ENCODE measurements at regions not wholly inside any gene's neighbourhood (a gene's known extent, or its start where the extent isn't known, plus 50 kb on each side); places are given as distances from the start of the nearest gene placed in this dataset.
"Not testable (repeated sequence)": the region's sequence is repeated elsewhere in the genome, so short reads cannot be mapped to it uniquely, and the experiment has no call there.

DNA sequence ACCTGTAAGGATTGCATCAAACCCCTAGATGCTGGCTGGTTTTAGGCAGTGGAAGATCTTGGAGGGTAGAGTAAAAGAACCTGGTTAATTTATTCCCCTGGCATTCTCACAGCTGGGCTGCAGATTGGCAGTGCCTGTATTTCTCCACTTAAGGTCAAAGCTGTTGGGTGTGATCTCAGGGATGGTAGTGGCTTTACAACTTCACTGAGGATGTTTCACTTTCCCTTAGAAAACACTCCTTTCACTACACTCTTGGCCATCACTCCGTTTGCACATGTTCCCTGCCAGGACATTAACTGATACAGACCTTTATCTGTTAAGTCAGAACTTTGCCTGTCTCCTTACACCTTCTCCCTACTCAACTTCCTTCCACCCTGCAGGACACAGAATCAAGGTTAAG, 779.1 kb upstream of the SEMA6D start:
- ATAC-seq: no peak
- peaks cover 13% of the 10 kb centered on the region for H3K9me3 Mint-ChIP-seq (ENCODE audit: low read depth)
- no peak overlapping the region for H3K27ac Mint-ChIP-seq
- DNase-seq: no peak
- no peaks in the 10 kb centered on the region for H3K4me1 Mint-ChIP-seq
- no peaks in the 10 kb centered on the region for H3K27me3 Mint-ChIP-seq
- H3K36me3 Mint-ChIP-seq: no peaks in the 10 kb centered on the region
- H3K4me3 Mint-ChIP-seq: no peak overlapping the region
- CTCF ChIA-PET: no interaction called here

DNA sequence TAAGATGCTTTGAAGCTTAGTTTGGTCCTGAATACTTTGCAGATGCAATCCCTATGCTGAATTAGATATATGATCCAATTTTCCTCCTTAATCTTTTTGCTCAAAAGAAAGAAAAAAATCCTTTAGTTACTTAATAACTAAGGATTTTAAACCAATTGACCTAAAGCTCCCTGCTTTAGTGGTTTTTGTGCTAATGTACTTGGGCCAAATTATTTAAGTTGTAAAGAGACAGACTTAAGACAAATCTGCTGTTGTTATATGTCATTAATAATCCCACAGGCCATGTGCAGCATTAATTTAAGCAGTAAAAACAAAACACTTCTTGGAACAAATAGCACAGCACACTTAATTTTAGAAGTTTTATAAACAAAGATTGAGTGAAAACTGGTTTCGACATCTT, 776.1 kb upstream of the SEMA6D start:
- Mint-ChIP-seq H3K9me3 (ENCODE audit: low read depth) (peaks cover 16% of the 10 kb centered on the region), H3K36me3 (no peaks in the 10 kb centered on the region), H3K4me3 (no peak overlapping the region), H3K4me1 (no peaks in the 10 kb centered on the region), H3K27ac (no peak overlapping the region), H3K27me3 (no peaks in the 10 kb centered on the region)
- ATAC-seq (no peak), DNase-seq (no peak)
- CTCF ChIA-PET: no interaction called here

DNA sequence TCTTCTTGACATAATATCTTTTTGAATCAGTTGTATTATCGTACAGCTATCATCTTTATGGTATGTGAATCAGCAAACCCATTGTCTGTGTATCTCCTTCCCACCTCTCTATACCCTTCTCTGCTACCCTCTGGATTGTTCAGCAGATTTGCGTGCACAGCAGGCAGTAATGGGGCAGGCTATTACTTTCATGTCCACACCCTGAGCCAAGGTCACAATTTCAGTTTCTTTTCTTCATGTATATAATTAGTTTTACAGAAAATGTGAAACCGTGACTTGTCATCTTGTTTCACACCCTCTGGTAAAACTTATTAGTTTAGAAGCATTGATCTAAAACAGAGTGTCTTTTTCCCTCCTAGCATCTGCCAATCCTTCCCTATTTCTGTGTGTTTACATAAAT, 770.4 kb upstream of the SEMA6D start:
- ATAC-seq: no peak
- Mint-ChIP-seq H3K4me1 (no peaks in the 10 kb centered on the region), H3K36me3 (no peaks in the 10 kb centered on the region), H3K9me3 (ENCODE audit: low read depth) (peaks cover 19% of the 10 kb centered on the region), H3K27ac (no peak overlapping the region), H3K27me3 (no peaks in the 10 kb centered on the region), H3K4me3 (no peak overlapping the region)
- no peak for DNase-seq
- CTCF ChIA-PET: no interaction called here

DNA sequence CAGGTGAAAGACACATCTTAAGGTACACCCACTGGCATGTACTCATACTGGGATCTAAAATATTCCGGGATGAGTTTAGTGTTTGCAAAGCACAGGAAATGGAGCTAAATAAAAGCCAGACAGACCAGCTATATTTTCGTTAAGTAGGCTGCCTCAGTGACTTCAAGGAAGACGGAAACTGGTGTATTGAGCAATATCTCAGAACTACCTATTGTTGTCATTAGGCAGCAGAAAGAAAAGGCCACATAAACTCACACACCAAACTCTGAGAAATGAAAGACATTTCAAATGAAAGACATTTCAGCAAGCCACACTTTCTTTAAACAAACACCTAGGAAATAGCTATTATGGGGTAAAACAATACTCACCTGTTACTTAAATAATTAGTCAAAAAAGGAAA, 761.7 kb upstream of the SEMA6D start:
- H3K4me1 Mint-ChIP-seq: no peaks in the 10 kb centered on the region

DNA sequence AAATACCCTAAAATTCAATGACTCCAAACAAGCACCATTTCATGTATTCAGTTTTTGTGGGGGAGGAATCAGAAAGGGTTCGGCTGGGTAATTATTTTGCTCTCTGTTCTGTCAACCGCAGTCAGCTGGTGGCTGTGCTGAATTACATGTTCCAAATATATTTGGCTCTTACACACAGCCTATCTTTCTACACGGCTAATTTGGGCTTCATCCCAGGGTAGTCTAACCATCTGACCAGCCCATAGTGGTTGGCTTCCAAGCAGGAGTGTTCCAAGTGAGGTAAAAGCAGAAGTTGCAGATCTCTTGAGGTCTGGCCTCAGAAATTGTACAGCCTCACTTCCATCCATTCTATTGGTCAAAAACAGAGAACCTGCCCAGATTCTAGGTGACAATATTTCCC, 760.8 kb upstream of the SEMA6D start:
- Mint-ChIP-seq H3K27me3 (no peaks in the 10 kb centered on the region), H3K4me1 (no peaks in the 10 kb centered on the region), H3K36me3 (no peaks in the 10 kb centered on the region), H3K27ac (no peak overlapping the region), H3K9me3 (ENCODE audit: low read depth) (peaks cover 5% of the 10 kb centered on the region), H3K4me3 (no peak overlapping the region)
- DNase-seq (no peak), ATAC-seq (no peak)
- CTCF ChIA-PET: no interaction called here

More for the DNA sequence above, 761.7 kb upstream of the SEMA6D start:
- DNase-seq (no peak), ATAC-seq (no peak)
- Mint-ChIP-seq H3K27me3 (no peaks in the 10 kb centered on the region), H3K27ac (no peak overlapping the region), H3K4me3 (no peak overlapping the region), H3K36me3 (no peaks in the 10 kb centered on the region), H3K9me3 (ENCODE audit: low read depth) (peaks cover 5% of the 10 kb centered on the region)
- CTCF ChIA-PET: no interaction called here

DNA sequence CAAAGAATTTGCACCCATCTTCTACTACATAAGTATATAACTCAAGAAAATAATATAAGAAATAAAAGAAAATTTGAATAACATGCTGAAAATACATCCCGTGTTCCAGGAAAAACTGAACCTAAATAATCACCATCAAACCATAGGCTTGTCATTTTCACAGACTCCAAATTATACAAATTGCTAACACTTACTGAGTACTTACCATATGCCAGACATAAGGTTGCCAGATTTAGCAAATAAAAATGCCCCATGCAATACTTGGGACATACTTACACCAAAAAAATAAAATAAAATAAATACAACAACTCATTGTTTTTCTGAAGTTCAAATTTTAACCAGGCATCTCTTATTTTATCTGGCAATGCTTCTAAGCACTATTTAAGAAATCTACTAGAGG, 760.4 kb upstream of the SEMA6D start:
- Mint-ChIP-seq H3K27me3 (no peaks in the 10 kb centered on the region), H3K9me3 (ENCODE audit: low read depth) (peaks cover 5% of the 10 kb centered on the region), H3K27ac (no peak overlapping the region), H3K36me3 (no peaks in the 10 kb centered on the region), H3K4me3 (no peak overlapping the region), H3K4me1 (no peaks in the 10 kb centered on the region)
- no peak for DNase-seq
- CTCF ChIA-PET: no interaction called here
- no peak for ATAC-seq

DNA sequence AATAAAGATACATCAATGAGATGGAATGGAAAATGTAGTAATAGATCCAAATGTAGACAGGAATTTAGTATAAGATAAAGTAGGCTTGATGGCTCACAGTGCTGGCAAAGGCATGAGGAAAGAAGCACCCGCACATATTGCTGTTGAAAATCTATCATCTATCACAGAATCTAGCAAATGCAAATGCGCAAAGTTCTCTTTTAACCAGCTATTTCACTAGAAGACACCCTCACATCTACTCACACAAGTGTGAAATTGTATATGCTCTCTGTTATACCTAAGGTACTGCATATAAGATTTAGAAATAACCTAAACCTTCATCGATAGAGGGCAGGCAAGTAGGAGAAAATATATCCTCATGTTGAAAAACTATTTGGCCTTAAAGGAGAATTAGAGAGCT, 756.7 kb upstream of the SEMA6D start:
- Mint-ChIP-seq H3K27ac (no peak overlapping the region), H3K4me1 (no peaks in the 10 kb centered on the region), H3K27me3 (no peaks in the 10 kb centered on the region), H3K9me3 (ENCODE audit: low read depth) (peaks cover 5% of the 10 kb centered on the region), H3K36me3 (no peaks in the 10 kb centered on the region), H3K4me3 (no peak overlapping the region)
- CTCF ChIA-PET: no interaction called here
- ATAC-seq: no peak
- DNase-seq: no peak

DNA sequence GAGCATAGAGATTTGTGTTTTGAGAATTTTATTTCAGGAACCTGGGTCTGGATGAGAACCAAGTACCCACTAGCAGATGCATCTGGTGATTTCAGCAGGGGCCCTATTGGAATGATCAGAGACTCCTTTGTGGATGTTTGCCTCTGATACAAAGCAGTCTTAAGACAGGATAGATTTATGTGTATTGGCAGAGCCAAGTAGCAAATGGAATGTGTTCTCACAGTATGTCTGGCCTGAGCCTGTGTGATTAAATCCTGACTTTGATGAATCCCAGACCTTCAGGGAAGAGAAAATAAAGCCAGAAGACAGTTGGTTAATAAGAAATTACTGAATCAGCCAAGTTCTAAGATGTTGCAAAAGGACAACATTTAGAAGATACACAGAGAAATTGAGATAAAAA, 755.5 kb upstream of the SEMA6D start:
- CTCF ChIA-PET: no interaction called here
- peaks cover 8% of the 10 kb centered on the region for H3K9me3 Mint-ChIP-seq (ENCODE audit: low read depth)
- ATAC-seq (no peak), DNase-seq (no peak)
- no peaks in the 10 kb centered on the region for H3K27me3 Mint-ChIP-seq
- no peak overlapping the region for H3K4me3 Mint-ChIP-seq
- no peaks in the 10 kb centered on the region for H3K36me3 Mint-ChIP-seq
- no peak overlapping the region for H3K27ac Mint-ChIP-seq
- no peaks in the 10 kb centered on the region for H3K4me1 Mint-ChIP-seq

DNA sequence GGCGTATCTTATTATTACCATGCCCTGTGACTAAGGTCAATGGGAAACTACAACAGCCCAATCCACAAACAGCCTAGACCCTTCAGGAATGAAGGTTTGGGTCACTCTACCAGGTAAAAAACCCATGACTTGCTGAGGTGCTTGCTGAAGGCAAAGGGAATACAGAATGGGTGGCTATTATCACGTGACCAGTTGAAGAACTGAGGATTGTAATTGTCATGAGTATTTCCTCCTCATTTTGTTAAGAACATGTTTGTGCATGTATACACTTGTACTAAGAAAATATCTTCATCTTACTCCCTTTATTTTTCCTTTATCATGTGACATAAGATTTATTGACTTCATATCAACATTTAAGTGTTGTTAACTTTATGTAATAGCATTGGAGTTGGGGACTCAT, 729.2 kb upstream of the SEMA6D start:
- H3K4me3 Mint-ChIP-seq, CTCF ChIA-PET, DNase-seq, H3K4me1 Mint-ChIP-seq, H3K36me3 Mint-ChIP-seq, H3K27ac Mint-ChIP-seq, H3K27me3 Mint-ChIP-seq, ATAC-seq: not testable (repeated sequence)
- peaks cover 19% of the 10 kb centered on the region for H3K9me3 Mint-ChIP-seq (ENCODE audit: low read depth)

DNA sequence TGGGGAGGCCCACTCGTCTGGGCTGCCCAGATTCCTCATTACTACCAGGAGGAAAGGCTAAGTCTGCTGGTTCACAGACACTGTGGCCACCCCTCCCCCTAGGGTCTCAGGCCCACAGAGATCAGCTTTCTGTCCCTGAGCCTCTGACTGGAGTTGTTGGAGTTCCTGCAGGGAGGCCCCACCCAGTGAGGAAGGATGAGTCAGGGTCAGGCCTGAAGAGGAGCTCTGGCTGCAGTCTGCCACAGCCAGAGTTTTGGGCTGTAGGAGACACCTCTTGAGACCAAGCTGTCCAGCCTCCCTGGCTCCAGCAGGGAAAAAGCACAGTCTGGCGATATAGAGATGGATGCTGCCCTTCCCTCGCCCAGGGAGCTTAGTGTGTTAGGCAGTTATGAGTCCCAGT, 720.9 kb upstream of the SEMA6D start:
- H3K27me3 Mint-ChIP-seq: no peaks in the 10 kb centered on the region
- H3K36me3 Mint-ChIP-seq: no peaks in the 10 kb centered on the region
- DNase-seq: no peak
- CTCF ChIA-PET: no interaction called here
- no peak overlapping the region for H3K4me3 Mint-ChIP-seq
- ATAC-seq: no peak
- no peaks in the 10 kb centered on the region for H3K4me1 Mint-ChIP-seq
- no peak overlapping the region for H3K27ac Mint-ChIP-seq
- H3K9me3 Mint-ChIP-seq (ENCODE audit: low read depth): peaks cover 21% of the 10 kb centered on the region

DNA sequence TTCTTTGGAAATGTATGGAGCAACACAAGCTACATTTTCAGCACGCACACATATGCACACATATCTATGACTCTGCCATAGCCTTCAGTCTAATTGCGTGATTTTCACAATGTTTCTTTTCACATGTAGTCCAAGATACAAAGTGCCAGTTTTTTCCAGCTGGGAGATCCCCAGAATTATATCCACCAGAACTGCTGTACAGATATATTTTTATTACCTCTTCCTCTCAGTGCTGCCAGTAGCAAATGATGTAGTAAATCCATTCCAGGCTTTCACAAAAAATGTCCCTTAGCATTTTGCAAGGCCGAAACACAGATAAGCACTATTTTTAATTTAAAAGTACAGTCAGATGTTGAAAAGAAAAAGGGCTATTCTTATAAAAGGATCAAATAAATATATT, 719.8 kb upstream of the SEMA6D start:
- Mint-ChIP-seq H3K4me1 (no peaks in the 10 kb centered on the region), H3K9me3 (ENCODE audit: low read depth) (peaks cover 21% of the 10 kb centered on the region), H3K27me3 (no peaks in the 10 kb centered on the region), H3K27ac (no peak overlapping the region), H3K4me3 (no peak overlapping the region), H3K36me3 (no peaks in the 10 kb centered on the region)
- DNase-seq: no peak
- CTCF ChIA-PET: no interaction called here
- ATAC-seq: no peak

DNA sequence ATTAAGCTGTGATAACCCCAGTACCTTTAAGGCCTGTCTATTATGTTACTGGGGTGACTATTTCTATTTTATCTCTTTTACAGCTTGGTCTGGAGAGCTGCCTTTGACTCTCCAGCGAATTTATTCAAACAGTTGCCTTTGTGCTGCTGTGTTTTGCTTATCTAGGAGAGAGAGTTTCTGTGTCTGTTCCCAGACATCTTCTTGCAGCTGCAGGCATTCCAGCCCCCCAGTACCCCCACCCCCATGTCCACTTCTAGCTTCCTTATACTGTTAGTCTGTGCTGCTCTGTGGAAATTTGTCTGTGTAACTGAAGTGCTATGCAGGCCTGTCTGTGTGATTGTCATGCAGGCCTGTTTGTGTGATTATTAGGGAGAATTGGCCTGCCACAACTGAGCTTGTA, 713.7 kb upstream of the SEMA6D start:
- Mint-ChIP-seq H3K27me3 (no peaks in the 10 kb centered on the region), H3K4me3 (no peak overlapping the region), H3K36me3 (no peaks in the 10 kb centered on the region), H3K9me3 (ENCODE audit: low read depth) (peaks cover 16% of the 10 kb centered on the region), H3K27ac (no peak overlapping the region), H3K4me1 (no peaks in the 10 kb centered on the region)
- CTCF ChIA-PET: no interaction called here
- DNase-seq (no peak), ATAC-seq (no peak)

DNA sequence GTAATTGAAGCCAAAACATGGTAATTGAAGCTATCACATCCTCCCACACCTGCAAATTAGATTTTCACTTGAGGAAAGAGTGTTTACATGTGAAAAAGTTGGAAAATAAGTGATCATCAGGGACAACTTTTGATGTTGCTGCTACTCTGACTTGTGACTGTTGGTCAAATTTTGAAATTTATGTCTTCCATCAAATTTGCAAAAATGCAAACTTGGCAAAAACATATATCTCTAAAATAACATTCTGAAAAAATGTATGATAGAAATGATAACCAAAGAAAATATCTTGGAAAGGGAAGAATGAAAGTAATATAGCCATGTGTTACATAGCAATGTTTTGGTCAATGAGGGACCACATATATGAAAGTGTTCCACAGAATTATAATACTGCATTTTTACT, 703.9 kb upstream of the SEMA6D start:
- Mint-ChIP-seq H3K4me3 (no peak overlapping the region), H3K27ac (no peak overlapping the region), H3K27me3 (no peaks in the 10 kb centered on the region), H3K36me3 (no peaks in the 10 kb centered on the region), H3K4me1 (no peaks in the 10 kb centered on the region), H3K9me3 (ENCODE audit: low read depth) (peaks cover 10% of the 10 kb centered on the region)
- CTCF ChIA-PET: no interaction called here
- no peak for ATAC-seq
- no peak for DNase-seq

DNA sequence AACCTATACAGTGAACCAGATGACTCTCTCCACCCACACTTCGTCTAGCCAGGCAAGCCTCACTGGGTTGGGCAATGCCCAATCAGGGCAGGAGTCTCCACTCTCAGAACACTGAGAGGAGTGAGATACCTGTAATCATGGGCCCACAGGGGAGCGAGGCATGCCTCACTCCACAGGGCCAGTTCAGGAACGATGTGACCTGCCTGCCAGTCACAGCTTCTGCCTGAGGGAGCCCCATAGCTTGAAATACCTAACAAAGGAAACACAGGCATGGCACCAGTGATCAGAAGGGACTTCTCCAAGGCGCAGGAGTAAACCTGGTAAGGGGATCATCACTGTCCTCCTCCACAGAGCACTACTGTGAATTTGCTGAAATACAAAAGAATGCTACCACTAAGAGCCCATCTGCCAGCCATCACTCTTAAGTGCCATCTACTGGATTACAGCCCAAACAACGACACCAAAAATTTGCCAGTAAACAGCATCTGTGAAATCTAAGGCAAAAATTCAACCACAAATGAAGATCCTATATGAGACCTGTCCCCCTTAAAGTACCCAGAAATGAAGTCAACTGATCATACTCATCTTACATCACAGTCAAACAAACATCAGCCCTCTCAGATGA, 689.9 kb upstream of the SEMA6D start:
- H3K36me3 Mint-ChIP-seq: no peaks in the 10 kb centered on the region
- H3K9me3 Mint-ChIP-seq (ENCODE audit: low read depth): peaks cover 24% of the 10 kb centered on the region
- no peak overlapping the region for H3K27ac Mint-ChIP-seq
- DNase-seq (no peak), ATAC-seq (no peak)
- CTCF ChIA-PET: no interaction called here
- H3K4me1 Mint-ChIP-seq: no peaks in the 10 kb centered on the region
- no peak overlapping the region for H3K4me3 Mint-ChIP-seq
- H3K27me3 Mint-ChIP-seq: no peaks in the 10 kb centered on the region

Measured in activated CD8-positive, alpha-beta memory T cell treated with anti-CD3 and anti-CD28 coated beads, Interleukin-2, amount 10 ng/mL, durations not matched to agents 7 days and 5 days (primary cell).